Tibial artery (tissue), 4 donors: ENCODE measurements at regions not wholly inside any gene's neighbourhood (a gene's known extent, or its start where the extent isn't known, plus 50 kb on each side); places are given as distances from the start of the nearest gene placed in this dataset.
"Not testable (repeated sequence)": the region's sequence is repeated elsewhere in the genome, so short reads cannot be mapped to it uniquely, and the experiment has no call there.

Experiments used
- DNase-seq, 2 donors: peaks; one replicate each; pipeline ENCODE4 v3.0.0-alpha.2; 2019
- H3K27ac ChIP-seq, 2 donors: fragments of 200-600 bp; sonication (generic) in 1 of 2; 1 replicate in 1 of 2; 2 replicates in 1 of 2; pipeline ENCODE4 v1.5.1; 2018 to 2019; ENCODE audit warnings: mild to moderate bottlenecking in 1 of 2
- H3K27me3 ChIP-seq, 2 donors: fragments of 200-600 bp; sonication (generic) in 1 of 2; one replicate each; pipeline versions ENCODE4 v1.5.1 to v1.6.0; 2016 to 2019
- H3K36me3 ChIP-seq, 3 donors: fragments of 200-600 bp; sonication (generic) in 2 of 3; one replicate each; pipeline ENCODE4 v1.5.1; 2016 to 2019; ENCODE audit warnings: mild to moderate bottlenecking in 2 of 3
- H3K4me1 ChIP-seq, 4 donors: fragments of 200-600 bp; sonication (generic) in 2 of 4; 1 replicate in 3 of 4; 2 replicates in 1 of 4; pipeline ENCODE4 v1.5.1; 2016 to 2019
- H3K4me3 ChIP-seq, 2 donors: fragments of 200-600 bp; sonication (generic) in 1 of 2; 1 replicate in 1 of 2; 2 replicates in 1 of 2; pipeline ENCODE4 v1.5.1; 2018 to 2019; ENCODE audit warnings: mild to moderate bottlenecking in 2 of 2
- H3K9me3 ChIP-seq, 3 donors: fragments of 200-600 bp; sonication (generic) in 1 of 3; one replicate each; pipeline ENCODE4 v1.5.1; 2016 to 2019
- CTCF ChIP-seq, 2 experiments: fragments of 200-600 bp in 1 of 2; fragments of 450-650 bp in 1 of 2; IDR thresholded peaks; one replicate each; pipeline ENCODE4 v1.5.1; 2017 to 2019; ENCODE audit warnings: antibody characterized with exemption in 2 of 2, mild to moderate bottlenecking in 1 of 2, moderate library complexity in 1 of 2
- intact Hi-C: fragments of 100-400 bp; cut with DNase I; formaldehyde crosslinking; loops from one replicate; pipeline ENCODE4 v1.15.0; 2023; ENCODE audit warnings: low total_unique reads

DNA sequence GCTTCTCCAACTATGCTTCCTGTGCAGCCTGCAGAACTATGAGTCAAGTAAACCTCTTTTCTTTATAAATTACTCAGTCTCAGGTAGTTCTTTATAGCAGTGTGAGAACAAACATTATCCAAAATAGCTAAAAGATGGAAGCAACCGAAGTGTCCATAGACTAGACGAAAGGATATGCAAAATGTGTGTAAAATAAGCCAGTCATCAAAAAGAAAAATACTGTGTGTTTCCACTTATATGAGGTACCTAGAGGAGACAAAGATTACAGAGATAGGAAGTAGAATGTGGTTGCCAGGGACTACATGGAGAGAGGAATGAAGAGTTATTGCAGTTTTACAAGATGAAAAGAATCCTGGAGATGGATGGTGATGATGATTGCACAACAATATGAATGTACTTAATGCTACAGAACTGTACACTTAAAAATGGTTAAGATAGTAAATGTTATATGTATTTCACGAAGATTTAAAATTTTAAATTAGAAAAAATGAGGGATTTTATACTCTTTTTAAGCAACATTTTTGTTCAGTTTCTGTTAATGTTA lies 99.3 kb upstream of the FN1 start:
- Histone ChIP-seq H3K27me3 (no peaks in the 10 kb centered on the region), H3K4me3 (no peak overlapping the region), H3K27ac (peak overlapping the region; percentile 29 to 60), H3K9me3 (peaks cover 0 to 18% (median 8%) of the 10 kb centered on the region in 3 donors), H3K4me1 (peaks cover 0 to 50% (median 27%) of the 10 kb centered on the region in 4 donors), H3K36me3 (no peaks in the 10 kb centered on the region)
- intact Hi-C loops = no loop called here
- TF ChIP-seq CTCF (IDR thresholded peaks at IDR 0.05) = no peak
- DNase-seq = no peak

DNA sequence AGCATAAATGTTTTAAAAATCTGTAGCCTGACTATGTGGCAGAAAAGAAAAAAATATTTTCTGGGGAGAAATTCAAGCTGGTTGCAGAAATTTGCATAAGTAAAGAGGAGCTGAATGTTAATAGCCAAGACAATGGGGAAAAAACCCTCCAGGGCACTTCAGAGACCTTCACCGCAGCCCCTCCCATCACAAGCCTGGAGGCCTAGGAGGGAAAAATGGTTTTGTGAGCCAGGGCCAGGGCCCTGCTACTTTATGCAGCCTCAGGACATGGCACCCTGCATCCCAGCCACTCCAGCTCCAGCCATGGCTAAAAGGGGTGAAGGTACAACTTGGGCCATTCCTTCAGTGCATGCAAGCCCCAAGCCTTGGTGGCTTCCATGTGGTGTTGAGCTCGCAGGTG lies 97.8 kb upstream of the FN1 start:
- peaks cover 0 to 46% (median 26%) of the 10 kb centered on the region in 4 donors for H3K4me1 ChIP-seq
- H3K27me3 ChIP-seq, intact Hi-C loops, H3K27ac ChIP-seq, H3K36me3 ChIP-seq, H3K4me3 ChIP-seq, DNase-seq: not testable (repeated sequence)
- peaks cover 0 to 18% (median 8%) of the 10 kb centered on the region in 3 donors for H3K9me3 ChIP-seq

GRCh38 chr2:215532844-215533243 lies 97.0 kb upstream of the FN1 start:
- H3K36me3 ChIP-seq = no peaks in the 10 kb centered on the region
- peak overlapping the region; percentile 60 to 68 for H3K27ac ChIP-seq
- intact Hi-C loops = no loop called here
- TF ChIP-seq CTCF (IDR thresholded peaks at IDR 0.05) = no peak
- peaks cover 0 to 53% (median 26%) of the 10 kb centered on the region in 4 donors for H3K4me1 ChIP-seq
- no peaks in the 10 kb centered on the region for H3K27me3 ChIP-seq
- H3K9me3 ChIP-seq = peaks cover 0 to 18% (median 8%) of the 10 kb centered on the region in 3 donors
- no peak overlapping the region for H3K4me3 ChIP-seq
- no peak for DNase-seq

GRCh38 chr2:215531284-215531683 lies 95.4 kb upstream of the FN1 start:
- H3K27me3 ChIP-seq = no peaks in the 10 kb centered on the region
- H3K27ac ChIP-seq = peak overlapping the region; percentile 60 to 68
- H3K36me3 ChIP-seq = no peaks in the 10 kb centered on the region
- intact Hi-C loops = no loop called here
- H3K9me3 ChIP-seq = peaks cover 0 to 18% (median 8%) of the 10 kb centered on the region in 3 donors
- no peak overlapping the region for H3K4me3 ChIP-seq
- H3K4me1 ChIP-seq = peaks cover 0 to 45% (median 13%) of the 10 kb centered on the region in 4 donors
- TF ChIP-seq CTCF (IDR thresholded peaks at IDR 0.05) = no peak
- no peak for DNase-seq

GRCh38 chr2:215530191-215530968 lies 94.5 kb upstream of the FN1 start:
- H3K27ac ChIP-seq = peak overlapping the region; percentile 60 to 68
- H3K4me1 ChIP-seq = peaks cover 0 to 36% (median 7%) of the 10 kb centered on the region in 4 donors
- intact Hi-C loops = no loop called here

More at GRCh38 chr2:215530191-215530968, 94.5 kb upstream of the FN1 start:
- H3K9me3 ChIP-seq = peaks cover 0 to 18% (median 8%) of the 10 kb centered on the region in 3 donors
- H3K4me3 ChIP-seq = no peak overlapping the region
- TF ChIP-seq CTCF (IDR thresholded peaks at IDR 0.05) = no peak
- no peaks in the 10 kb centered on the region for H3K27me3 ChIP-seq
- DNase-seq = no peak
- H3K36me3 ChIP-seq = no peaks in the 10 kb centered on the region
